Trophoblast cell (in vitro differentiated cells and primary cell): ENCODE measurements at regions not wholly inside any gene's neighbourhood (a gene's known extent, or its start where the extent isn't known, plus 50 kb on each side); places are given as distances from the start of the nearest gene placed in this dataset.
A peak's percentile ranks its signal among the peaks of the same experiment; 100 is the strongest.

Experiments used
- DNase-seq, 2 donors: peaks; one replicate each; pipeline ENCODE4 v3.0.0-alpha.2; 2016
- H2AFZ ChIP-seq: 2 replicates; pipeline ENCODE4 v1.6.1; 2013; ENCODE audit warnings: low read length, moderate library complexity, mild to moderate bottlenecking; ENCODE audit not compliant: insufficient read depth, poor library complexity
- H2AK5ac ChIP-seq: 2 replicates; pipeline ENCODE4 v1.6.1; 2013; ENCODE audit warnings: mild to moderate bottlenecking, low read length
- H2BK120ac ChIP-seq: 2 replicates; pipeline ENCODE4 v1.6.1; 2013; ENCODE audit warnings: low read length, mild to moderate bottlenecking, moderate library complexity; ENCODE audit not compliant: insufficient read depth, poor library complexity
- H2BK12ac ChIP-seq: 2 replicates; pipeline ENCODE4 v1.6.1; 2013; ENCODE audit warnings: mild to moderate bottlenecking, low read length, moderate library complexity
- H2BK5ac ChIP-seq: 2 replicates; pipeline ENCODE4 v1.6.1; 2013; ENCODE audit warnings: low read length, low read depth, moderate library complexity, mild to moderate bottlenecking; ENCODE audit not compliant: poor library complexity
- H3K14ac ChIP-seq: 2 replicates; pipeline ENCODE4 v1.6.1; 2013; ENCODE audit warnings: mild to moderate bottlenecking, low read length
- H3K18ac ChIP-seq: 2 replicates; pipeline ENCODE4 v1.6.1; 2013; ENCODE audit warnings: mild to moderate bottlenecking, low read length
- H3K23ac ChIP-seq: 2 replicates; pipeline ENCODE4 v1.6.1; 2013; ENCODE audit warnings: low read length
- H3K27ac ChIP-seq: 2 replicates; pipeline ENCODE4 v1.5.1; 2013; ENCODE audit warnings: low read depth, mild to moderate bottlenecking, inconsistent platforms, low read length, moderate library complexity
- H3K27me3 ChIP-seq: 2 replicates; pipeline ENCODE4 v1.6.1; 2013; ENCODE audit warnings: inconsistent platforms, mild to moderate bottlenecking, low read length, moderate library complexity; ENCODE audit not compliant: insufficient read depth
- H3K36me3 ChIP-seq, 2 experiments: 1 replicate in 1 of 2; 2 replicates in 1 of 2; pipeline ENCODE4 v1.6.1; 2013; ENCODE audit warnings: low read length in 2 of 2, mild to moderate bottlenecking in 2 of 2, moderate library complexity in 1 of 2; ENCODE audit not compliant: insufficient read depth in 2 of 2, control insufficient read depth in 1 of 2
- H3K4ac ChIP-seq: 2 replicates; pipeline ENCODE4 v1.6.1; 2013; ENCODE audit warnings: low read depth, mild to moderate bottlenecking, low read length, moderate library complexity
- H3K4me1 ChIP-seq, 2 experiments: 1 replicate in 1 of 2; 2 replicates in 1 of 2; pipeline ENCODE4 v1.6.1; 2013; ENCODE audit warnings: low read length in 2 of 2, mild to moderate bottlenecking in 2 of 2, moderate library complexity in 1 of 2; ENCODE audit not compliant: insufficient read depth in 2 of 2, control insufficient read depth in 1 of 2
- H3K4me2 ChIP-seq: 2 replicates; pipeline ENCODE4 v1.6.1; 2013; ENCODE audit warnings: inconsistent platforms, mild to moderate bottlenecking, low read length, moderate library complexity
- H3K4me3 ChIP-seq: 2 replicates; pipeline ENCODE4 v1.5.1; 2013; ENCODE audit warnings: mild to moderate bottlenecking, low read depth, low read length, inconsistent platforms
- H3K79me1 ChIP-seq: one replicate; pipeline ENCODE4 v1.6.1; 2013; ENCODE audit warnings: low read length
- H3K79me2 ChIP-seq: 2 replicates; pipeline ENCODE4 v1.6.1; 2013; ENCODE audit warnings: low read length, mild to moderate bottlenecking; ENCODE audit not compliant: control insufficient read depth, insufficient read depth, poor library complexity
- H3K9ac ChIP-seq: 2 replicates; pipeline ENCODE4 v1.6.1; 2013; ENCODE audit warnings: mild to moderate bottlenecking, low read length
- H3K9me3 ChIP-seq: 2 replicates; pipeline ENCODE4 v1.6.1; 2013; ENCODE audit warnings: low read depth, mild to moderate bottlenecking, control low read depth, inconsistent platforms, low read length; ENCODE audit not compliant: insufficient read depth
- H4K12ac ChIP-seq: 2 replicates; pipeline ENCODE4 v1.6.1; 2013; ENCODE audit warnings: low read depth, mild to moderate bottlenecking, low read length, moderate library complexity
- H4K8ac ChIP-seq: 2 replicates; pipeline ENCODE4 v1.6.1; 2013; ENCODE audit warnings: low read depth, mild to moderate bottlenecking, low read length, moderate library complexity
- H4K91ac ChIP-seq: one replicate; pipeline ENCODE4 v1.6.1; 2013; ENCODE audit warnings: low read depth, mild to moderate bottlenecking, low read length, moderate library complexity
- WGBS: extraction: QIAGEN DNeasy Blood & Tissue Kit; methylation state at CpG from one replicate; pipeline ENCODE4 v1.1.7; 2013; ENCODE audit warnings: missing lambda C conversion rate; ENCODE audit not compliant: insufficient read length, insufficient coverage; ENCODE audit errors: extremely low coverage; 5-methylcytosine and 5-hydroxymethylcytosine counted together

DNA sequence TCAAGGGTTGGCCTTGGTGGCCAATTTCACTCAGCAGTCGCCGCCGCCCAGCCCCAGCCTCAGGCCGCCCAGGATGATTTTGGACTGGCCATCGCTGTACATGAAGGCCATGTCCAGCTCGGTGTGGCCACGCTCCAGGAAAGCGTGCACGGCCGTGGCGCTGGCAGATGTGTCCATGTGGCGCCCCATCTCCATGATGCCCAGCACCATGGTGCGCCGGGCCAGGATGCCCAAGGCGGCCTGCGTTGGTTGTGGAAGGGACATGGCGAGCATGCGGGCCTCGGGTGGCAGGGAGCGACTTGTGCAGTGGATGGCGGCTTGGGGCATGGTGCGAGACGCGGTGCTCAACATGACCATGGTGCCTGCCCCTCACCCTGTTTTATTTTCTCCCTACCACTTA lies 55.4 kb downstream of the ZCCHC12 start:
- Histone ChIP-seq H3K4me2 (no peak overlapping the region), H3K36me3 (no peaks in the 10 kb centered on the region), H3K18ac (no peak overlapping the region), H3K4me1 (no peaks in the 10 kb centered on the region), H2BK120ac (no peak overlapping the region), H3K4me3 (no peak overlapping the region), H2BK12ac (no peak overlapping the region), H3K79me2 (no peaks in the 10 kb centered on the region), H3K27me3 (no peaks in the 10 kb centered on the region), H3K9ac (no peak overlapping the region), H4K91ac (no peak overlapping the region), H2BK5ac (no peak overlapping the region), H4K8ac (no peak overlapping the region), H2AK5ac (no peak overlapping the region), H2AFZ (no peak overlapping the region), H3K27ac (no peak overlapping the region), H3K4ac (no peak overlapping the region), H3K79me1 (no peaks in the 10 kb centered on the region), H3K9me3 (no peaks in the 10 kb centered on the region), H3K23ac (no peak overlapping the region), H4K12ac (no peak overlapping the region), H3K14ac (no peak overlapping the region)
- no CpG with 5 or more reads among the region's 24 CpGs for WGBS
- DNase-seq = no peak

DNA sequence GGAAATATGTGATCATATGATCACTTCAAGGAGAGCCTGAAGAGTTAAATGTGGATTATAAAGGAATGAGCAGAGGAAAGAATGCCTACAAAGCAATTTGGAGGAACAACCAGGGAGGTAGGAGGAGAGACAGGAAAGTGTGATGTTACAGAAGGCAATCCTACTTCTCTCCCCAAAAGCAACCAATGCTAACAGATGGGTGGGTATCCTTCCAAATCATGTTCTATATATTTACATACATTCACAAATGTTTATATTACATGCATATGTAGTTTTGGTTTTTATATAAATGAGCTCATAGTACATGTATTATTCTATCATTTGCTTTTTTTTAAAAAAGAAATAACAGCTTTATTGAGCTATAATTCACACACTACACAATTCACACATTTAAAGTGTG lies 56.0 kb downstream of the ZCCHC12 start:
- H3K79me1 ChIP-seq = no peaks in the 10 kb centered on the region
- no peak overlapping the region for H3K14ac ChIP-seq
- H3K79me2 ChIP-seq = no peaks in the 10 kb centered on the region
- no peak overlapping the region for H2BK5ac ChIP-seq
- no peak overlapping the region for H3K23ac ChIP-seq
- H3K18ac ChIP-seq = no peak overlapping the region
- H3K4me1 ChIP-seq = no peaks in the 10 kb centered on the region
- no peaks in the 10 kb centered on the region for H3K27me3 ChIP-seq
- no peak overlapping the region for H3K4ac ChIP-seq
- H2BK12ac ChIP-seq = no peak overlapping the region
- DNase-seq = no peak
- H2BK120ac ChIP-seq = no peak overlapping the region
- H4K91ac ChIP-seq = no peak overlapping the region
- no peak overlapping the region for H3K27ac ChIP-seq
- no peak overlapping the region for H4K8ac ChIP-seq
- H3K9me3 ChIP-seq = no peaks in the 10 kb centered on the region
- no peak overlapping the region for H4K12ac ChIP-seq
- H3K4me2 ChIP-seq = no peak overlapping the region
- no peaks in the 10 kb centered on the region for H3K36me3 ChIP-seq
- no peak overlapping the region for H3K4me3 ChIP-seq
- no peak overlapping the region for H2AK5ac ChIP-seq
- no peak overlapping the region for H2AFZ ChIP-seq
- no peak overlapping the region for H3K9ac ChIP-seq

DNA sequence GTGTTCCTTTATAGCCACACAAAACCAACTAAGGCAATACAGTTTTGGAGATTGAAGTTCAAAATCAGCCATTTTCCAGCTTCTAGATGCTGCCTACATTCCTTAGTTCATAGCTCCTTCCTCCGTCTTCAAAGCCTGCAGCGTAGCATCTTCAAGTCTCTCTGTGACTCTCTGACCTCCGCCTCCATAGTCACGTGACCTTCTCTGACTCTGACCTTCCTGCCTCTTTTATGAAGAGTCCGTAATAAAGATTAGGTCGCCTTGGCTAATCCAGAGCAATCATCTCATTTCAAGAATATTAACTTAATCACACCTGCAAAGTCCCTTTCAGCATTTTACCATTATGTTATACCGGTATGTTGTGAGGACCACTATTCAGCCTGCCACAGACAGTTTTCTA lies 60.4 kb downstream of the ZCCHC12 start:
- H2AK5ac ChIP-seq = no peak overlapping the region
- no peak overlapping the region for H2BK5ac ChIP-seq
- DNase-seq = no peak
- no peak overlapping the region for H3K4me3 ChIP-seq
- H3K9ac ChIP-seq = no peak overlapping the region
- no peak overlapping the region for H4K12ac ChIP-seq
- no peak overlapping the region for H3K14ac ChIP-seq
- WGBS = no CpG with 5 or more reads among the region's 7 CpGs
- no peak overlapping the region for H2BK120ac ChIP-seq
- H4K91ac ChIP-seq = no peak overlapping the region
- H3K27me3 ChIP-seq = no peaks in the 10 kb centered on the region
- no peak overlapping the region for H2BK12ac ChIP-seq
- no peak overlapping the region for H3K23ac ChIP-seq
- no peak overlapping the region for H2AFZ ChIP-seq
- H3K9me3 ChIP-seq = no peaks in the 10 kb centered on the region
- H4K8ac ChIP-seq = no peak overlapping the region
- H3K4ac ChIP-seq = no peak overlapping the region
- no peaks in the 10 kb centered on the region for H3K4me1 ChIP-seq
- H3K4me2 ChIP-seq = no peak overlapping the region
- H3K18ac ChIP-seq = no peak overlapping the region
- no peaks in the 10 kb centered on the region for H3K79me2 ChIP-seq
- no peaks in the 10 kb centered on the region for H3K36me3 ChIP-seq
- H3K27ac ChIP-seq = no peak overlapping the region
- no peaks in the 10 kb centered on the region for H3K79me1 ChIP-seq

DNA sequence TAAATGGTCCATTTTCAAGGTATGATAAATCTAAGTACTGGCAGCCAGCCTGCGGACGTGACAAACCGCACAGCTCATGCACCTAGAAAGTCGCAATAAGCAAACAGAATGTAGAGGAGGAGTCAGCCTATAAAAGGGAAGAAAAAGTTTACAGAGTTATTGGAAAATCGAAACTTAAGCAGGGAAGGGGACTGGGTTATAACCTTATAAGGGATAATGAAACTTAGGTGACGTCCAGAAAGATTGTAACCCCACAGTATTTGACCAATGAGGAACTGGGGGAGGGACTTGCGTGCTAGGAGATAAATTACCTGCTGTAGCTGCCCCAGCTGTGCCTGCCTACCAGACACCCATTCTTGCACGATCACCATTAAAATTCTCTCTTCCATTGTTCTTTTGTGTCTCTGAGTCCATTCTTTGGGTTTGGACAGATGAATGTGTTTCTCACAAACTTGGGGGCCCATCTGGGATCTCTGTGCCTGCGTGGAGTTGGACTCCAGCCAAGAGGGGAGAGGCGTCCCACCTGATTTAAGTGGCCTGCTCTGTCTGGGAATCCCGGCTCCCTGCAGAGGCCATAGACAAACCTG lies 61.0 kb downstream of the ZCCHC12 start:
- Histone ChIP-seq H3K9me3 (no peaks in the 10 kb centered on the region), H3K4ac (no peak overlapping the region), H3K79me2 (no peaks in the 10 kb centered on the region), H3K36me3 (no peaks in the 10 kb centered on the region), H2AFZ (no peak overlapping the region), H4K91ac (no peak overlapping the region), H3K4me3 (no peak overlapping the region), H3K27me3 (no peaks in the 10 kb centered on the region), H3K9ac (no peak overlapping the region), H4K12ac (no peak overlapping the region), H3K79me1 (no peaks in the 10 kb centered on the region), H3K14ac (no peak overlapping the region), H3K4me2 (no peak overlapping the region), H3K23ac (no peak overlapping the region), H3K4me1 (no peaks in the 10 kb centered on the region), H2BK5ac (no peak overlapping the region), H2AK5ac (no peak overlapping the region), H2BK12ac (no peak overlapping the region), H4K8ac (no peak overlapping the region), H3K18ac (no peak overlapping the region), H2BK120ac (no peak overlapping the region), H3K27ac (no peak overlapping the region)
- peak in 1 of 2 donors; percentile 4 for DNase-seq
- WGBS = no CpG with 5 or more reads among the region's 11 CpGs
